ENCODE measurements at regions not wholly inside any gene's neighbourhood (a gene's known extent, or its start where the extent isn't known, plus 50 kb on each side); places are given as distances from the start of the nearest gene placed in this dataset.

DNA sequence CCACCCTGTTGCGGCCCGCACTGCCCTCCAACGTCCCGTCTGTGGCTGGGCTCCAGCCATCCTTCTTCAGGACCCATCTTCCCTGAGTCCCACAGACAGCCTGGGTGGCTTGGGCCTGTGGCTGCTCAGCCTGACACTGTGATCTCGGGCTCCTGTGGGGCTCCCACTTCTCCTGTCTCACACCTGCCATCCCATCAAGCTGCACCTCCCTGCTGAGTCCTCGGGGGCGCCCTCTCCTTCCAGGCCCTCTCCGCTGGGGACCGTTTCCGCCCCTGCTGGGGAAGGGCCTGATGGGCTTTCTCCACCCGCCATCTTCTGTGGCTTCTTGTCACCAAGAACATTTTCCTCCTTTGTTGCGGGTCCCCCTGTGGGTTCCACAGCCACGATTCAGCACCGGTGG is 173.8 kb upstream of the PPP2R2D start:
- Histone ChIP-seq H3K27ac (ENCODE audit: low read length) (no peak overlapping the region), H3K4me1 (ENCODE audit: control insufficient read depth, insufficient read depth, low read length) (no peaks in the 10 kb centered on the region), H3K27me3 (ENCODE audit: control insufficient read depth, insufficient read depth, low read length) (no peaks in the 10 kb centered on the region), H3K9me3 (ENCODE audit: control insufficient read depth, insufficient read depth, low read length) (no peaks in the 10 kb centered on the region), H3K4me3 (ENCODE audit: low read length) (no peak overlapping the region), H3K36me3 (ENCODE audit: control insufficient read depth, insufficient read depth, low read length) (no peaks in the 10 kb centered on the region)
- peaks cover 10 to 17% of the 10 kb centered on the region in 2 donors for H3K27me3 Mint-ChIP-seq (ENCODE audit: low read depth in 2 of 2)
- no peaks in the 10 kb centered on the region for H3K36me3 Mint-ChIP-seq
- H3K4me3 Mint-ChIP-seq = no peak overlapping the region
- intact Hi-C loops (cut with micrococcal nuclease) = no loop called here
- H3K4me1 Mint-ChIP-seq = peaks cover 6 to 13% of the 10 kb centered on the region in 2 donors
- ATAC-seq (no peak), DNase-seq (no peak)
- WGBS (ENCODE audit: insufficient coverage) = 78% methylated on average over 14 of the region's 14 CpGs
- TF ChIP-seq CTCF (IDR thresholded peaks at IDR 0.05) = no peak
- no peak overlapping the region for H3K27ac Mint-ChIP-seq
- no peaks in the 10 kb centered on the region for H3K9me3 Mint-ChIP-seq

- no peak for TF ChIP-seq CTCF (IDR thresholded peaks at IDR 0.05)
- Mint-ChIP-seq H3K36me3 (no peaks in the 10 kb centered on the region), H3K27ac (no peak overlapping the region), H3K9me3 (no peaks in the 10 kb centered on the region), H3K4me3 (no peak overlapping the region), H3K27me3 (ENCODE audit: low read depth in 2 of 2) (peaks cover 10 to 17% of the 10 kb centered on the region in 2 donors), H3K4me1 (peaks cover 6 to 13% of the 10 kb centered on the region in 2 donors)
- DNase-seq (no peak), ATAC-seq (no peak)
- no peaks in the 10 kb centered on the region for H3K27me3 ChIP-seq (ENCODE audit: control insufficient read depth, insufficient read depth, low read length)
- no peak overlapping the region for H3K27ac ChIP-seq (ENCODE audit: low read length)
- H3K4me3 ChIP-seq (ENCODE audit: low read length) = no peak overlapping the region
- intact Hi-C loops (cut with micrococcal nuclease) = no loop called here
- WGBS (ENCODE audit: insufficient coverage) = 93% methylated on average over 12 of the region's 12 CpGs
- no peaks in the 10 kb centered on the region for H3K36me3 ChIP-seq (ENCODE audit: control insufficient read depth, insufficient read depth, low read length)
- no peaks in the 10 kb centered on the region for H3K4me1 ChIP-seq (ENCODE audit: control insufficient read depth, insufficient read depth, low read length)
- H3K9me3 ChIP-seq (ENCODE audit: control insufficient read depth, insufficient read depth, low read length) = no peaks in the 10 kb centered on the region
Measured at GRCh38 chr10:131727560-131727959, 173.2 kb upstream of the PPP2R2D start.

- no peak overlapping the region for H3K27ac Mint-ChIP-seq
- H3K9me3 Mint-ChIP-seq = no peaks in the 10 kb centered on the region
- ATAC-seq (no peak), DNase-seq (no peak)
- H3K4me3 ChIP-seq (ENCODE audit: low read length) = no peak overlapping the region
- H3K36me3 ChIP-seq (ENCODE audit: control insufficient read depth, insufficient read depth, low read length) = no peaks in the 10 kb centered on the region
- WGBS (ENCODE audit: insufficient coverage) = 81% methylated on average over 15 of the region's 16 CpGs
- intact Hi-C loops (cut with micrococcal nuclease) = no loop called here
- no peaks in the 10 kb centered on the region for H3K9me3 ChIP-seq (ENCODE audit: control insufficient read depth, insufficient read depth, low read length)
- no peaks in the 10 kb centered on the region for H3K27me3 ChIP-seq (ENCODE audit: control insufficient read depth, insufficient read depth, low read length)
- no peaks in the 10 kb centered on the region for H3K4me1 ChIP-seq (ENCODE audit: control insufficient read depth, insufficient read depth, low read length)
- no peak for TF ChIP-seq CTCF (IDR thresholded peaks at IDR 0.05)
- no peak overlapping the region for H3K4me3 Mint-ChIP-seq
- H3K27ac ChIP-seq (ENCODE audit: low read length) = no peak overlapping the region
- H3K4me1 Mint-ChIP-seq = peaks cover 6 to 13% of the 10 kb centered on the region in 2 donors
- no peaks in the 10 kb centered on the region for H3K36me3 Mint-ChIP-seq
- H3K27me3 Mint-ChIP-seq (ENCODE audit: low read depth in 2 of 2) = peaks cover 10 to 17% of the 10 kb centered on the region in 2 donors
Measured at GRCh38 chr10:131728286-131729228, 172.3 kb upstream of the PPP2R2D start.

Data from natural killer cell (primary cell).